BJ (cell line): ENCODE measurements at regions not wholly inside any gene's neighbourhood (a gene's known extent, or its start where the extent isn't known, plus 50 kb on each side); places are given as distances from the start of the nearest gene placed in this dataset.

Source experiments
- CTCF ChIA-PET: fragments of 350-600 bp; formaldehyde crosslinking; extraction: SDS; loops from one replicate; lab custom pipeline; 2021; ENCODE audit warnings: antibody characterized with exemption, inconsistent platforms; lab: Yijun Ruan, JAX
- POLR2A ChIA-PET: fragments of 300-600 bp; sonication (Branson Sonifier 250); formaldehyde crosslinking; extraction: SDS; loops from one replicate; lab custom pipeline; 2021; ENCODE audit warnings: antibody characterized with exemption; lab: Charles Lee
- DNase-seq: peaks from one replicate; pipeline ENCODE4 v3.0.0-alpha.2; 2011; ENCODE audit warnings: low read depth
- H3K27me3 ChIP-seq: 2 replicates; pipeline ENCODE4 v1.6.0; 2011; ENCODE audit warnings: low read length; ENCODE audit not compliant: control insufficient read depth, insufficient read depth
- H3K36me3 ChIP-seq: 2 replicates; pipeline ENCODE4 v1.5.1; 2011; ENCODE audit warnings: low read length; ENCODE audit not compliant: control insufficient read depth, insufficient read depth
- H3K4me3 ChIP-seq: 2 replicates; pipeline ENCODE4 v1.5.1; 2011; ENCODE audit warnings: low read depth, mild to moderate bottlenecking, control low read depth, low read length
- CTCF ChIP-seq: IDR thresholded peaks from 2 replicates; pipeline ENCODE4 v1.5.1; 2011; ENCODE audit warnings: low read depth, mild to moderate bottlenecking, control low read depth, inconsistent platforms, low read length, moderate library complexity; ENCODE audit not compliant: insufficient read depth

- Histone ChIP-seq H3K36me3 (no peaks in the 10 kb centered on the region), H3K4me3 (no peak overlapping the region), H3K27me3 (0 out of 2 replicates have a peak, but pooled peaks cover 1% of the 10 kb centered on the region)
- no peak for TF ChIP-seq CTCF
- POLR2A ChIA-PET, result no interaction called here
- no peak for DNase-seq
- CTCF ChIA-PET, result interaction anchor here (0.6 to 1.4 kb wide), 2 partner anchors 8 to 213 kb away, joined by 4 to 5 read pairs; no protein-coding TSS in a partner anchor
Observed at GRCh38 chr18:10278265-10278664, 176.2 kb upstream of the APCDD1 start.

- H3K36me3 ChIP-seq, result no peaks in the 10 kb centered on the region
- no peak overlapping the region for H3K4me3 ChIP-seq
- POLR2A ChIA-PET, result no interaction called here
- CTCF ChIA-PET, result interaction anchor here (0.7 kb wide), 1 partner anchor 57 kb away, joined by 3 read pairs; no protein-coding TSS in a partner anchor
- no peak for DNase-seq
- TF ChIP-seq CTCF, result no peak
- 0 out of 2 replicates have a peak, but pooled peaks cover 1% of the 10 kb centered on the region for H3K27me3 ChIP-seq
Observed at GRCh38 chr18:10279471-10279870, 175.0 kb upstream of the APCDD1 start.

- Histone ChIP-seq H3K4me3 (no peak overlapping the region), H3K27me3 (0 out of 2 replicates have a peak, but pooled peaks cover 1% of the 10 kb centered on the region), H3K36me3 (no peaks in the 10 kb centered on the region)
- ChIA-PET CTCF (no interaction called here), POLR2A (no interaction called here)
- TF ChIP-seq CTCF, result no peak
- DNase-seq, result no peak
Observed at GRCh38 chr18:10279905-10280644, 174.4 kb upstream of the APCDD1 start.

- DNase-seq, result no peak
Observed at GRCh38 chr18:10284540-10285282, 169.7 kb upstream of the APCDD1 start.

More at GRCh38 chr18:10284540-10285282, 169.7 kb upstream of the APCDD1 start:
- no peaks in the 10 kb centered on the region for H3K27me3 ChIP-seq
- POLR2A ChIA-PET, result no interaction called here
- H3K4me3 ChIP-seq, result no peak overlapping the region
- TF ChIP-seq CTCF, result no peak
- no peaks in the 10 kb centered on the region for H3K36me3 ChIP-seq
- CTCF ChIA-PET, result interaction anchor here (1.3 kb wide), 1 partner anchor 14 kb away, joined by 3 read pairs; no protein-coding TSS in a partner anchor
